Neuronal stem cell (in vitro differentiated cells): ENCODE measurements at regions not wholly inside any gene's neighbourhood (a gene's known extent, or its start where the extent isn't known, plus 50 kb on each side); places are given as distances from the start of the nearest gene placed in this dataset.

Experiments
- DNase-seq: peaks from one replicate; pipeline ENCODE4 v3.0.0-alpha.2; 2013; ENCODE audit warnings: low spot score
- H2AFZ ChIP-seq: one replicate; pipeline ENCODE4 v1.6.1; 2013; ENCODE audit warnings: mild to moderate bottlenecking, low read length, inconsistent platforms
- H2AK5ac ChIP-seq: 2 replicates; pipeline ENCODE4 v1.6.1; 2013; ENCODE audit warnings: low read depth, mild to moderate bottlenecking, inconsistent platforms, low read length, moderate library complexity, mixed read lengths
- H2BK120ac ChIP-seq: 2 replicates; pipeline ENCODE4 v1.6.1; 2013; ENCODE audit warnings: low read depth, mild to moderate bottlenecking, inconsistent platforms, low read length, moderate library complexity, mixed read lengths
- H2BK12ac ChIP-seq: one replicate; pipeline ENCODE4 v1.6.1; 2013; ENCODE audit warnings: low read length, inconsistent platforms
- H2BK15ac ChIP-seq: 2 replicates; pipeline ENCODE4 v1.6.1; 2013; ENCODE audit warnings: mild to moderate bottlenecking, low read length, inconsistent platforms, mixed read lengths
- H2BK5ac ChIP-seq: one replicate; pipeline ENCODE4 v1.6.1; 2013; ENCODE audit warnings: inconsistent platforms, mild to moderate bottlenecking, low read length, moderate library complexity
- H3K14ac ChIP-seq: one replicate; pipeline ENCODE4 v1.6.1; 2013; ENCODE audit warnings: low read length, inconsistent platforms
- H3K18ac ChIP-seq: 2 replicates; pipeline ENCODE4 v1.6.1; 2013; ENCODE audit warnings: low read length, inconsistent platforms
- H3K23ac ChIP-seq: 2 replicates; pipeline ENCODE4 v1.6.1; 2013; ENCODE audit warnings: low read depth, mild to moderate bottlenecking, mixed read lengths, low read length, inconsistent platforms; ENCODE audit not compliant: poor library complexity
- H3K27ac ChIP-seq: replicated peaks from 3 replicates; pipeline ENCODE4 v1.5.1; 2013; ENCODE audit warnings: low read length, inconsistent platforms
- H3K27me3 ChIP-seq, 3 experiments: 2 replicates each; pipeline ENCODE4 v1.6.1; 2013; ENCODE audit warnings: low read length in 3 of 3, mild to moderate bottlenecking in 2 of 3, inconsistent platforms in 1 of 3, low read depth in 1 of 3, mixed read lengths in 1 of 3, moderate library complexity in 1 of 3; ENCODE audit not compliant: control insufficient read depth in 3 of 3, insufficient read depth in 3 of 3
- H3K36me3 ChIP-seq, 2 donors: replicated peaks in 1 of 2; 2 replicates each; pipeline ENCODE4 v1.6.1; 2013; ENCODE audit warnings: low read length in 2 of 2; ENCODE audit not compliant: control insufficient read depth in 2 of 2, insufficient read depth in 2 of 2
- H3K4ac ChIP-seq: 2 replicates; pipeline ENCODE4 v1.6.1; 2013; ENCODE audit warnings: inconsistent platforms, mild to moderate bottlenecking, low read length, moderate library complexity
- H3K4me1 ChIP-seq, 2 donors: 1 replicate in 1 of 2; 2 replicates in 1 of 2; pipeline ENCODE4 v1.6.1; 2013; ENCODE audit warnings: low read length in 2 of 2, low read depth in 1 of 2; ENCODE audit not compliant: control insufficient read depth in 2 of 2, insufficient read depth in 1 of 2
- H3K4me2 ChIP-seq: one replicate; pipeline ENCODE4 v1.6.1; 2013; ENCODE audit warnings: mild to moderate bottlenecking, low read length, inconsistent platforms; ENCODE audit not compliant: insufficient read depth, poor library complexity, severe bottlenecking
- H3K4me3 ChIP-seq, 2 donors: 2 replicates each; pipeline ENCODE4 v1.5.1; 2013; ENCODE audit warnings: low read length in 2 of 2, mild to moderate bottlenecking in 2 of 2, inconsistent platforms in 1 of 2, moderate library complexity in 1 of 2
- H3K79me1 ChIP-seq: one replicate; pipeline ENCODE4 v1.6.1; 2013; ENCODE audit warnings: low read depth, mild to moderate bottlenecking, inconsistent platforms, low read length, moderate library complexity
- H3K9ac ChIP-seq: one replicate; pipeline ENCODE4 v1.6.1; 2013; ENCODE audit warnings: mild to moderate bottlenecking, low read depth, low read length, inconsistent platforms; ENCODE audit not compliant: poor library complexity
- H3K9me3 ChIP-seq, 2 donors: replicated peaks in 1 of 2; 2 replicates each; pipeline versions ENCODE3 to v1.6.1; 2013; ENCODE audit warnings: low read length in 2 of 2, mild to moderate bottlenecking in 2 of 2, inconsistent platforms in 1 of 2, low read depth in 1 of 2, mixed read lengths in 1 of 2, moderate library complexity in 1 of 2; ENCODE audit not compliant: control insufficient read depth in 2 of 2, insufficient read depth in 1 of 2
- H4K8ac ChIP-seq: one replicate; pipeline ENCODE4 v1.6.1; 2013; ENCODE audit warnings: low read depth, mild to moderate bottlenecking, inconsistent platforms, low read length, moderate library complexity
- H4K91ac ChIP-seq: one replicate; pipeline ENCODE4 v1.6.1; 2013; ENCODE audit warnings: low read length, low read depth, mild to moderate bottlenecking, inconsistent platforms; ENCODE audit not compliant: poor library complexity
- WGBS, 2 donors: extraction: QIAGEN DNeasy Blood & Tissue Kit; methylation state at CpG; one replicate each; pipeline ENCODE4 v1.1.7; 2013; ENCODE audit warnings: missing lambda C conversion rate in 2 of 2, mixed read lengths in 1 of 2; ENCODE audit not compliant: insufficient read length in 2 of 2, insufficient replicate concordance in 1 of 2; ENCODE audit errors: extremely low coverage in 2 of 2; 5-methylcytosine and 5-hydroxymethylcytosine counted together

GRCh38 chr6:167532410-167533288, 207.8 kb downstream of the TTLL2 start:
- H3K18ac ChIP-seq, result peak overlapping the region; percentile 73
- WGBS, 2 donors, result no CpG with 5 or more reads among the region's 17 CpGs

GRCh38 chr6:167533851-167534250, 209.0 kb downstream of the TTLL2 start:
- H2BK15ac ChIP-seq, result no peak overlapping the region
- no peak overlapping the region for H3K23ac ChIP-seq
- H3K9me3 ChIP-seq, result no peaks in the 10 kb centered on the region
- H3K18ac ChIP-seq, result no peak overlapping the region
- H3K9ac ChIP-seq, result no peak overlapping the region
- no peak overlapping the region for H2BK120ac ChIP-seq
- no peak overlapping the region for H3K27ac ChIP-seq
- H3K4me1 ChIP-seq, result peaks cover 0 to 12% of the 10 kb centered on the region in 2 donors
- no peak overlapping the region for H3K14ac ChIP-seq
- H2BK5ac ChIP-seq, result no peak overlapping the region
- H3K4me2 ChIP-seq, result no peak overlapping the region
- H4K8ac ChIP-seq, result no peak overlapping the region
- no peak overlapping the region for H2BK12ac ChIP-seq
- WGBS, 2 donors, result no CpG with 5 or more reads among the region's 5 CpGs
- DNase-seq, result no peak
- H3K36me3 ChIP-seq, result peaks cover 0 to 1% of the 10 kb centered on the region in 2 donors
- H3K79me1 ChIP-seq, result no peaks in the 10 kb centered on the region
- H3K27me3 ChIP-seq, result no peaks in the 10 kb centered on the region
- no peak overlapping the region for H2AFZ ChIP-seq
- no peak overlapping the region for H3K4ac ChIP-seq
- no peak overlapping the region for H3K4me3 ChIP-seq
- H4K91ac ChIP-seq, result no peak overlapping the region
- H2AK5ac ChIP-seq, result no peak overlapping the region

More at GRCh38 chr6:167532410-167533288, 207.8 kb downstream of the TTLL2 start:
- Histone ChIP-seq H3K14ac (no peak overlapping the region), H3K27me3 (no peaks in the 10 kb centered on the region), H3K4ac (no peak overlapping the region), H2BK12ac (no peak overlapping the region), H3K36me3 (peaks cover 0 to 1% of the 10 kb centered on the region in 2 donors), H3K9me3 (no peaks in the 10 kb centered on the region), H2BK120ac (no peak overlapping the region), H2BK5ac (no peak overlapping the region), H3K4me2 (no peak overlapping the region), H3K27ac (no peak overlapping the region), H2BK15ac (no peak overlapping the region), H2AFZ (peak overlapping the region; percentile 24), H3K9ac (no peak overlapping the region), H3K4me1 (peaks cover 0 to 12% of the 10 kb centered on the region in 2 donors), H3K23ac (no peak overlapping the region), H4K8ac (no peak overlapping the region), H2AK5ac (no peak overlapping the region), H3K4me3 (no peak overlapping the region), H3K79me1 (no peaks in the 10 kb centered on the region), H4K91ac (no peak overlapping the region)
- DNase-seq, result no peak

GRCh38 chr6:167537816-167538215, 212.9 kb downstream of the TTLL2 start:
- Histone ChIP-seq H4K91ac (no peak overlapping the region), H4K8ac (no peak overlapping the region), H3K9me3 (peaks cover 0 to 9% of the 10 kb centered on the region in 2 donors), H2AFZ (peak overlapping the region; percentile 13), H3K36me3 (no peaks in the 10 kb centered on the region), H3K4me1 (no peaks in the 10 kb centered on the region), H3K4me2 (no peak overlapping the region), H3K18ac (no peak overlapping the region), H3K9ac (no peak overlapping the region), H2BK15ac (no peak overlapping the region), H3K79me1 (no peaks in the 10 kb centered on the region), H2AK5ac (no peak overlapping the region), H2BK5ac (no peak overlapping the region), H2BK120ac (no peak overlapping the region), H3K4ac (no peak overlapping the region), H3K27ac (no peak overlapping the region), H3K27me3 (no peaks in the 10 kb centered on the region), H3K23ac (no peak overlapping the region), H3K14ac (no peak overlapping the region), H2BK12ac (no peak overlapping the region), H3K4me3 (no peak overlapping the region)
- WGBS, 2 donors, result no CpG with 5 or more reads among the region's 2 CpGs
- no peak for DNase-seq

- H2BK5ac ChIP-seq, result no peak overlapping the region
- H3K4me2 ChIP-seq, result no peak overlapping the region
- no peaks in the 10 kb centered on the region for H3K36me3 ChIP-seq
- DNase-seq, result no peak
- H3K14ac ChIP-seq, result no peak overlapping the region
- H3K4ac ChIP-seq, result no peak overlapping the region
- H3K4me3 ChIP-seq, result no peak overlapping the region
- peaks cover 0 to 9% of the 10 kb centered on the region in 2 donors for H3K9me3 ChIP-seq
- H2BK120ac ChIP-seq, result no peak overlapping the region
- no peaks in the 10 kb centered on the region for H3K79me1 ChIP-seq
- H4K91ac ChIP-seq, result no peak overlapping the region
- H3K9ac ChIP-seq, result no peak overlapping the region
- no peak overlapping the region for H2AFZ ChIP-seq
- no peaks in the 10 kb centered on the region for H3K27me3 ChIP-seq
- H4K8ac ChIP-seq, result no peak overlapping the region
- H3K23ac ChIP-seq, result no peak overlapping the region
- no peak overlapping the region for H3K27ac ChIP-seq
- no peak overlapping the region for H2BK12ac ChIP-seq
- H2AK5ac ChIP-seq, result no peak overlapping the region
- H2BK15ac ChIP-seq, result no peak overlapping the region
- WGBS, 2 donors, result no CpG with 5 or more reads among the region's 4 CpGs
- H3K18ac ChIP-seq, result no peak overlapping the region
- H3K4me1 ChIP-seq, result peaks cover 0 to 4% of the 10 kb centered on the region in 2 donors
These were observed 213.9 kb downstream of the TTLL2 start for GRCh38 chr6:167538746-167539145.
